CD4-positive, alpha-beta T cell treated with Interleukin-2 at 100 ng/mL for 4 hours (primary cell): ENCODE measurements at regions not wholly inside any gene's neighbourhood (a gene's known extent, or its start where the extent isn't known, plus 50 kb on each side); places are given as distances from the start of the nearest gene placed in this dataset.
"Not testable (repeated sequence)": the region's sequence is repeated elsewhere in the genome, so short reads cannot be mapped to it uniquely, and the experiment has no call there.

Source experiments
- DNase-seq: peaks from one replicate; pipeline ENCODE4 v3.0.0-alpha.2; 2020; ENCODE audit warnings: low spot score

GRCh38 chr6:97687916-97688315 lies 404.9 kb upstream of the MMS22L start:
- DNase-seq: no peak

- no peak for DNase-seq
These were observed 406.2 kb upstream of the MMS22L start for GRCh38 chr6:97689078-97689754.

- no peak for DNase-seq
These were observed 414.4 kb upstream of the MMS22L start for GRCh38 chr6:97697456-97697855.

- no peak for DNase-seq
These were observed 418.8 kb upstream of the MMS22L start for GRCh38 chr6:97701801-97702200.

- DNase-seq: no peak
These were observed 419.2 kb upstream of the MMS22L start for GRCh38 chr6:97702248-97702647.

- DNase-seq: no peak
These were observed 420.6 kb upstream of the MMS22L start for GRCh38 chr6:97703661-97704060.

- DNase-seq: no peak
These were observed 422.6 kb upstream of the MMS22L start for GRCh38 chr6:97705568-97705967.

- DNase-seq: no peak
These were observed 429.7 kb upstream of the MMS22L start for GRCh38 chr6:97712751-97713150.

- DNase-seq: no peak
These were observed 431.8 kb upstream of the MMS22L start for GRCh38 chr6:97714772-97715171.

- DNase-seq: no peak
These were observed 434.1 kb upstream of the MMS22L start for GRCh38 chr6:97717086-97717485.

- DNase-seq: no peak
These were observed 443.4 kb upstream of the MMS22L start for GRCh38 chr6:97726378-97726777.

- no peak for DNase-seq
These were observed 449.0 kb upstream of the MMS22L start for GRCh38 chr6:97732045-97732444.

- DNase-seq: no peak
These were observed 474.6 kb upstream of the MMS22L start for GRCh38 chr6:97757575-97757974.

- no peak for DNase-seq
These were observed 482.4 kb upstream of the MMS22L start for GRCh38 chr6:97765461-97765860.

- no peak for DNase-seq
These were observed 488.4 kb upstream of the MMS22L start for GRCh38 chr6:97771372-97771771.

- DNase-seq: no peak
These were observed 492.0 kb upstream of the MMS22L start for GRCh38 chr6:97775012-97775411.

GRCh38 chr6:97778290-97779038 lies 495.4 kb upstream of the MMS22L start:
- DNase-seq: no peak

- not testable (repeated sequence) for DNase-seq
These were observed 496.2 kb upstream of the MMS22L start for GRCh38 chr6:97779039-97779766.

- no peak for DNase-seq
These were observed 508.0 kb upstream of the MMS22L start for GRCh38 chr6:97790926-97791590.

- no peak for DNase-seq
These were observed 522.6 kb upstream of the MMS22L start for GRCh38 chr6:97805596-97805995.

GRCh38 chr6:97812940-97813339 lies 529.9 kb upstream of the MMS22L start:
- DNase-seq: no peak

- no peak for DNase-seq
These were observed 531.0 kb upstream of the MMS22L start for GRCh38 chr6:97813889-97814567.
